Neural cell (in vitro differentiated cells): ENCODE measurements at regions not wholly inside any gene's neighbourhood (a gene's known extent, or its start where the extent isn't known, plus 50 kb on each side); places are given as distances from the start of the nearest gene placed in this dataset.
"Not testable (repeated sequence)": the region's sequence is repeated elsewhere in the genome, so short reads cannot be mapped to it uniquely, and the experiment has no call there.

Experiments used
- H2AFZ ChIP-seq: fragments of 200-600, 300-800 bp; sonication (generic), shearing (Covaris generic); 2 replicates; pipeline ENCODE4 v1.6.0; 2014; ENCODE audit warnings: low read depth, mild to moderate bottlenecking, antibody characterized with exemption, low read length, moderate library complexity
- H3F3A ChIP-seq: fragments of 200-600 bp; shearing (Covaris generic); 2 replicates; pipeline ENCODE4 v1.6.1; 2016; ENCODE audit warnings: mild to moderate bottlenecking, moderate library complexity, mixed read lengths, antibody characterized with exemption, low read length; ENCODE audit not compliant: insufficient read depth, poor library complexity, severe bottlenecking
- H3K27ac ChIP-seq: fragments of 200-600, 300-800 bp; sonication (generic), shearing (Covaris generic); 2 replicates; pipeline ENCODE4 v1.5.1; 2014; ENCODE audit warnings: mild to moderate bottlenecking, low read length, moderate library complexity
- H3K27me3 ChIP-seq: fragments of 300-800, 200-600 bp; sonication (generic), shearing (Covaris generic); 2 replicates; pipeline ENCODE4 v1.6.0; 2014; ENCODE audit warnings: mild to moderate bottlenecking, low read depth, low read length, moderate library complexity; ENCODE audit not compliant: insufficient read depth
- H3K36me3 ChIP-seq: fragments of 300-800, 200-600 bp; sonication (generic), shearing (Covaris generic); 2 replicates; pipeline ENCODE4 v1.5.1; 2014; ENCODE audit warnings: mild to moderate bottlenecking, antibody characterized with exemption, low read length, moderate library complexity; ENCODE audit not compliant: insufficient read depth
- H3K4me2 ChIP-seq: fragments of 300-800, 200-600 bp; sonication (generic), shearing (Covaris generic); 2 replicates; pipeline ENCODE4 v1.6.0; 2014; ENCODE audit warnings: mild to moderate bottlenecking, low read length
- H3K4me3 ChIP-seq: fragments of 300-800, 200-600 bp; sonication (generic), shearing (Covaris generic); 2 replicates; pipeline ENCODE4 v1.5.1; 2014; ENCODE audit warnings: mild to moderate bottlenecking, low read length, moderate library complexity
- H3K79me2 ChIP-seq: fragments of 200-600 bp; shearing (Covaris generic); replicated peaks from 2 replicates; pipeline ENCODE4 v1.6.0; 2014; ENCODE audit warnings: mild to moderate bottlenecking, low read length, moderate library complexity; ENCODE audit not compliant: insufficient read depth
- H3K9ac ChIP-seq: fragments of 300-800, 200-600 bp; sonication (generic), shearing (Covaris generic); 2 replicates; pipeline ENCODE4 v1.6.1; 2016; ENCODE audit warnings: mild to moderate bottlenecking, low read length, mixed read lengths
- H3K9me2 ChIP-seq: fragments of 200-600 bp; shearing (Covaris generic); 2 replicates; pipeline ENCODE4 v1.6.1; 2016; ENCODE audit warnings: mild to moderate bottlenecking, low read length, mixed read lengths; ENCODE audit not compliant: insufficient read depth
- H3K9me3 ChIP-seq: fragments of 200-600, 300-800 bp; sonication (generic), shearing (Covaris generic); 2 replicates; pipeline ENCODE4 v1.6.1; 2016; ENCODE audit warnings: mild to moderate bottlenecking, mixed run types, low read length, moderate library complexity, mixed read lengths
- H4K20me1 ChIP-seq: fragments of 200-600 bp; shearing (Covaris generic); 2 replicates; pipeline ENCODE4 v1.6.1; 2016; ENCODE audit warnings: mild to moderate bottlenecking, mixed run types; ENCODE audit not compliant: insufficient read depth

DNA sequence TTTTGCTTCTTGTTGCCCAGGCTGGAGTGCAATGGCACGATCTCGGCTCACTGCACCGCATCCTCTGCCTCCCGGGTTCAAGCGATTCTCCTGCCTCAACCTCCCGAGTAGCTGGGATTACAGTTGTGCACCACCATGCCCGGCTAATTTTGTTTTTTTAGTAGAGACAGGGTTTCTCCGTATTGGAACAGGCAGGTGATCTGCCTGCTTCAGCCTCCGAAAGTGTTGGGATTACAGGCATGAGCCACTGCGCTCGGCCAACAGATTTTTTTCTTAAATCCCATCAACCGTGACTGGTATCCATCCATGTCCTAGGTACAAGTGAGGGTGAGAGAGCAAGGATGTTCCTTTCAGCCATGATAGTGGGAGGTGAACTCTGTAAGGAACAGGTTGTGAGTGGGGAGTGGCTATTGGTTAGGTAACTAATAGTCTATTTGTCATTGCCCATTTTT is 103.8 kb upstream of the TPTE start:
- not testable (repeated sequence) for H3K9me2 ChIP-seq, H3K36me3 ChIP-seq, H3K79me2 ChIP-seq, H2AFZ ChIP-seq, H3K27ac ChIP-seq, H3K4me3 ChIP-seq, H4K20me1 ChIP-seq, H3F3A ChIP-seq, H3K9ac ChIP-seq, H3K27me3 ChIP-seq, H3K4me2 ChIP-seq
- peaks cover 36% of the 10 kb centered on the region for H3K9me3 ChIP-seq

DNA sequence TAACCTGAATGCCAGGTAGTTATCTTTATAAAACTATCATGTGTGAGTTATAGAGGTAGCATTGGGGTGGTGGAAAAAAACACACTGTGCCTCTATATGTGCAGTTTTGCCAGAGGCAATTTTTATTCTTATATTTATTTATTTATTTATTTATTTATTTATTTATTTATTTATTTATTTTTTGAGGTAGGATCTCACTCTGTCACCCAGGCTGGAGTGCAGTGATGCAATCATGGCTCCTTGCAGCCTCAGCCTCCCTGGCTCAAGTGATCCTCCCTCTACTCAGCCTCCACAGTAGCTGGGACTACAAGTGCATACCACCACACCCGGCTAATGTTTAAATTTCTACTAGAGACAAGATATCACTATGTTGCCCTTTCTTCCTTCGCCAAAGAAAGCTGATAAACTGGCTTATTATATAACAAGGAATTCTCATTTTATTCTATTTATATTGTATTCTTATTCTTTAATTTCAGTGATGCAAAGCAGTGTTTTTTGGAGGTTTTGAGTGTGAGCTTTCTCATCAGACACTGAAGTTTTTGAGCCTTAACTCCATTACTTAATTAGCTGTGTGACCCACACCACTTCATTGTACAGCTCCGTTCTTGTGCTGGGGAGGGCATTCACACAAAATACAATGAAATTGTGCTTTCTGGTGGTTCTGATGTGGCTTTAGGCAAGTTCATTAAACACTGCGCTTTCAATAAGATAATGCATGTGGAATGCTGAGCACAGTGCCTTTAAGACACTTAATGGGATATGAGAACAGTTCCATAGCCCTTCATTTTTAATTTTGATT is 102.9 kb upstream of the TPTE start:
- not testable (repeated sequence) for H3K4me2 ChIP-seq, H3K36me3 ChIP-seq, H3K27me3 ChIP-seq, H2AFZ ChIP-seq, H3K9me2 ChIP-seq, H3K9ac ChIP-seq, H3K27ac ChIP-seq, H3F3A ChIP-seq, H3K79me2 ChIP-seq, H3K4me3 ChIP-seq, H4K20me1 ChIP-seq
- H3K9me3 ChIP-seq: peaks cover 36% of the 10 kb centered on the region

DNA sequence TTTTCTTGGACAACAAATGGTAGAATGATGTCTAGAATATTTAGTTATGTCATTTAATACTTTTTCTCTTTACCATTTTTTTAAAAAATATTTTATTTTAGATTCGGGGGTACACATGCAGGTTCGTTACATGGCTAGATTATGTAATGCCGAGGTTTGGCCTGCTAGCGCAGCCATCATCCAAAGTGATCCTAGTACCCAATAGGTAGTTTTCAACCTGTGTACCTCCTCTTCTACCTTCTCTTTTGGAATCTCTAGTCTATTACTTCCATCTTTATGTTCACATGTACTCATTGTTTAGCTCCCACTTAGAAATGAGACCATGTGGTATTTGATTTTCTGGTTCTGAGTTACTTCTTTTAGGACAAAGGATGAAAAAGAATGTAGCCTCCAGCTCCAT is 100.2 kb upstream of the TPTE start:
- H3K9me3 ChIP-seq: peaks cover 32% of the 10 kb centered on the region
- H4K20me1 ChIP-seq, H3K9me2 ChIP-seq, H3K27me3 ChIP-seq, H3K4me3 ChIP-seq, H3K36me3 ChIP-seq, H3K4me2 ChIP-seq, H3F3A ChIP-seq, H3K27ac ChIP-seq, H3K9ac ChIP-seq, H3K79me2 ChIP-seq, H2AFZ ChIP-seq: not testable (repeated sequence)

DNA sequence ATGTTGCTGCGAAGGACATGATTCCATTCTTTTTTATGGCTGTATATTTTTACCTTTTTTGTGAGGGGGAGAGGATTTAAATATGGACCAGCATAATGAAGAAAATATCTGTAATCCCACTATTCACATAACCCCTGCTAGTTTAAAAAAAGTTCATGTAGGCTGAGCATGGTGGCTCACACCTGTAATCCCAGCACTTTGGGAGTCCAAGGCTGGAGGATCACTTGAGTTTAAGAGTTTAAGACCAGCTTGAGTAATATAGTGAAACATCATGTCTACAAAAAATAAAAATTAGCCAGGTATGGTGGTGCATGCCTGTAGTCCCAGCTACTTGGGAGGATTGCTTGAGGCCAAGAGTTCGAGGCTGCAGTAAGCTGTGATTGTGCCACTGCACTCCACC is 99.8 kb upstream of the TPTE start:
- not testable (repeated sequence) for H3K36me3 ChIP-seq, H3K79me2 ChIP-seq, H3K4me3 ChIP-seq, H3K4me2 ChIP-seq, H3K9ac ChIP-seq, H3K9me2 ChIP-seq, H2AFZ ChIP-seq, H3K27ac ChIP-seq, H4K20me1 ChIP-seq, H3K27me3 ChIP-seq, H3F3A ChIP-seq
- peaks cover 29% of the 10 kb centered on the region for H3K9me3 ChIP-seq

DNA sequence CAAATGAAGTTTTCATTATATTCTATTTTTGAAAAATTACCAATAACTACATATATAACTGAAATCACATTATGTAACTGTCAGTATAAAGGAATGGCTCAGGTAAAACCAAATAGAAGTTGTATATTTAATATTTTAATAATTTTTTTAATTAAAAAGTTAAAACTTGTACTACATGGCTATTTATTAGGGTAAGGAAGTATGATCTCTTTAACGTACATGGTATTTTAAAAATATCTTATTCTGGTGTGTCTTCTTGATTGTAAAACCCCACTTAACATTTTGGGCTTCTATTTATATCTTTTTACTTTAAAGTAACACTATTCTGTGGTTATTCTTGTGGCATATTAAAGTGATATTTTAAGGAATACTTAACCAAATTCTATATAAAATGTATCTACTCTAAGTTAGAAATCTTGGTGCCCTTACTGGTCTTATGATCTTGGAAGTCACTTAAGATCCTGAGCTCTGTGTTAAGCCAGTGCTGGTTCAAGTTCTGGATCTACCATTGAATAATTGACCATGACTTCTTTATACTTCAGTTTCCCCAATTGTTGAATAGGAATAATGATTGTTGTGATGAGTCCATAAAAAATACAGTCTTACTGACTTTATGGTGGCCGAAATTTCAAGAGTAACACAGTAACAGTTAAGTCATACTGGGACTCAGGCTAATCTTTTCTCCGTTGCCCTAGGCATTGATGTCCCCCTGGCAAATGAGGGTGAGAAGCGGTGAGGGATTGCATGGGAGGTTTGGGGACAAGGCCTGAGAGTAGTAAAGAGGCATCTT is 97.1 kb upstream of the TPTE start:
- H2AFZ ChIP-seq, H3K4me2 ChIP-seq, H3K4me3 ChIP-seq, H3K27me3 ChIP-seq, H3K79me2 ChIP-seq, H3K36me3 ChIP-seq, H3K9me2 ChIP-seq, H3K27ac ChIP-seq, H4K20me1 ChIP-seq, H3F3A ChIP-seq, H3K9ac ChIP-seq: not testable (repeated sequence)
- peaks cover 27% of the 10 kb centered on the region for H3K9me3 ChIP-seq

DNA sequence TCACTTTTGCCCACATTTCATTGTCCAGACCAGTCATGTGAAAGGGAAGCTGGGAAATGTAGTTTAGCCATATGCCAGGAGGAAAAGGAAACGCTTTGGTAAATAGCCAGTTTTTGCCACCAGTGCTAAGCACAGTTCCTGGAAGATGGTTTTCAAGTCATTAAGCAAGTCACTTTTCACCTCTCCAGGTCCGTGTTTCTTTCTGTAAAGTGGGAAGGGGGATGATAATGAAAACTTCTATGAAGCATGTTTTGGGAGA is 96.6 kb upstream of the TPTE start:
- H3K4me2 ChIP-seq: not testable (repeated sequence)

More for the DNA sequence above, 96.6 kb upstream of the TPTE start:
- H2AFZ ChIP-seq, H3K9me2 ChIP-seq, H3K36me3 ChIP-seq, H3K9ac ChIP-seq, H3K27me3 ChIP-seq, H3K79me2 ChIP-seq, H3F3A ChIP-seq, H3K27ac ChIP-seq, H3K4me3 ChIP-seq, H4K20me1 ChIP-seq: not testable (repeated sequence)
- H3K9me3 ChIP-seq: peaks cover 24% of the 10 kb centered on the region
